HG03066 (cell line): ENCODE measurements at regions not wholly inside any gene's neighbourhood (a gene's known extent, or its start where the extent isn't known, plus 50 kb on each side); places are given as distances from the start of the nearest gene placed in this dataset.
"Not testable (repeated sequence)": the region's sequence is repeated elsewhere in the genome, so short reads cannot be mapped to it uniquely, and the experiment has no call there.

Source experiments
- ATAC-seq: cut with Tn5 transposase; IDR thresholded peaks from one replicate; pipeline ENCODE4 v1.9.1; 2021; ENCODE audit warnings: low read depth; ENCODE audit not compliant: unreplicated experiment

GRCh38 chr21:15638856-15639549, 90.8 kb upstream of the USP25 start:
- ATAC-seq, result no peak

GRCh38 chr21:15640113-15640512, 89.7 kb upstream of the USP25 start:
- not testable (repeated sequence) for ATAC-seq

DNA sequence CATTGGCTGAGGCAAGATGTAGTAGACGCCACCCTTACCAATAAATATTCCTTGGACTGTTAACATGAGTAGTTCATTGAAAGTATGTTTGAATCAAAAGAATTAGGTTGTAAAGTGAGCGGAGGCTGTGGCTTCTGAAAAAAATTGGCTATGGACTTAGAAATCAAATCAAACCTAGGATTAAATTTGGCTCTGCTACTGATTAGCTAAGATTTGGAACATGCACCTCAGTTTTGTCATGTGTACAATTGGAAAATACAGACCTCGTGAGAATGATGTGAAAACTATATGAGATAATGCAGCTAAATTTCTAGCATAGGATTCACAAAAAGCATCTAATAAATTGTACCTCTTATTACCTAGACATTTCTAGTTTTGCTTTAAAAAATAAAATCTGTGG, 85.3 kb upstream of the USP25 start:
- no peak for ATAC-seq

DNA sequence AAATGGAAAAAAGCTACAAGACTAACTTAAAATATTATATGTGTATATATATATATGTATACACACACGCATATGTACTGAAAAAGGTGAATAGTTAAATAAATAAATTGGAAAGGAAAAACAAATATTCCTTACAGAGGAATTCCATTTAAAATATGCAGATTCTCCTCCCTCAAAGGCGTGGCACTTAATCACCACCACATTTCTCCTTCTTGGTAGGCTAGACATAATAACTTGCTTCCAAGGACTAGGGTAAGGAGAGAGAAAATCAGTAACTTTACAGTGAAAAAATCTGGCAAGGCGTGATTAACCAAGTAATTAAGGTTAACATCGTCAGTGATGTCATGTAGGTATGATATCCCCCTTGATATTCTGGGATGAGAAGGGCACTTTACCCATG, 84.0 kb upstream of the USP25 start:
- ATAC-seq, result no peak

DNA sequence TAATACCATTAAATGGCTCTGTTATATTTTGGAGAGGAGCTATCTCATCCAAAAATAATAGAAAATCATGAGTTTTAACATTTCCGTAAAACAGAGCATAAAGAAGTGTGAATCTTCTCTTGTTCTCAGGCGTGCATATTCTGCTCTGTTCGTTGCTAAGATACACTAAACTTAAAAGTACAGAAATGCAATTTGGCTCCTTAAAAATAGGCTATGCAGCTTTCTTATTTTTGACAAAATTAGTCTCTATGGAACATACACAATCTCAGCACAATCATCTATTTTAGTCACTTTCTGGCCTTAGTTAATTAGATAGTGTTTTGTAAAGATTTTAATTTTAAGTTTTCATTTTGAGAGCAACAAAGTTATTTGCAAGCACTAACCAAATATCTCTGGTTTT, 79.0 kb upstream of the USP25 start:
- ATAC-seq, result no peak

DNA sequence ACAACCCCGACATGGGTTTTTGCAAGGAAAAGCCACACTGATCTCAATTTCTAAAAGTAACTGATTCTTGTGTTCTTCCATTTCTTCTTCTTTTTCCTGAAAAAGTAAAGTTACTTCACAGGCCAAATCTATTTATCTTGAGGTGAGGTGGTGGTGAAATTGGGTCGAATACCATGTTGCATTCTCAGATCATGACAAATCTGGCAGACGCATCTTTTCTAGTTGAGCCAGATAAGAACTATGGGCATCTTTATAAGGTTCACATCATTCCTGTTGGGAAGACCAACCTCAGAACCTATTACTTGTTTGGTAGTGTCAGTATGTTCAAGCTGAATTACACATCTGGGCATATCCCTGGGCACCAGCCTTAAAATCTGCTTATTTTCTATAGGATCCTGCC, 78.6 kb upstream of the USP25 start:
- ATAC-seq, result no peak

DNA sequence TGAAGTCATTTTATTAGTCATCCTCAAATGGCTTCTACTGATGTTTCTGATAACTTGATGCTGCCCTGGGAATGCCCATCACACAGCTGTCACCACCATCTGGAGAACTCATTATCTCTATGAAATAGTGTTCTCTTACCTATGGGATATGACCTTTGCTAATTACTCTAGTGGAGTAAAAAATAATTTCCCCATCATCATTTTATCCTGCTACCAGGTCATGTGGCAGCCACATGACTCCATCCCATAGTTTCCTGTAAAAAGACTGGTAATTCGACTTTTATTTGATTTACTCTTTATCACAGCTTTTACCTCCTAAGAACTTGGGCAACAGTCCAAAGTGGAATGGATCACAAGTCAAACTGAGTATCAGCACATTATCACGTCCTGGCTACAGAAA, 76.1 kb upstream of the USP25 start:
- ATAC-seq, result no peak

GRCh38 chr21:15654171-15654570, 75.6 kb upstream of the USP25 start:
- ATAC-seq, result no peak

- no peak for ATAC-seq
Observed at GRCh38 chr21:15659753-15660422, 69.9 kb upstream of the USP25 start.

GRCh38 chr21:15660423-15660804, 69.4 kb upstream of the USP25 start:
- no peak for ATAC-seq

DNA sequence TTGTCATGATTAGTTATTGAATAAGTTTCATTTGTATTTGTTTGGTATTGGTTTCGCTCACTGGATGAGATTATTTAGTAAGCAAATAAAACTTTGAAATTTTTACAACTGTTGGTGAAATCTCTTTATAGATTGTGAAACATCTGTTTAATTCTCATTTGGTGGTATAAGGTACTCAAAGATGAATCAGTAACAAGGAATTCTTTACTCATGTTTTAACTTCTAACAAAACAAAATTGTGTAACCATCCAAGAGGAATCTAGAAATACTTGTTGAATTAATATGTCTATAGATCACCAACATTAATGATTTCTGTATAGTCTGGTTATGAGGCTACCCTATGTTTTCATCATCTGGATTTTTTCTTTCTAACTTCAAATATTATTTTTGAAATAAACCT, 62.8 kb upstream of the USP25 start:
- no peak for ATAC-seq

GRCh38 chr21:15667819-15668218, 62.0 kb upstream of the USP25 start:
- no peak for ATAC-seq

DNA sequence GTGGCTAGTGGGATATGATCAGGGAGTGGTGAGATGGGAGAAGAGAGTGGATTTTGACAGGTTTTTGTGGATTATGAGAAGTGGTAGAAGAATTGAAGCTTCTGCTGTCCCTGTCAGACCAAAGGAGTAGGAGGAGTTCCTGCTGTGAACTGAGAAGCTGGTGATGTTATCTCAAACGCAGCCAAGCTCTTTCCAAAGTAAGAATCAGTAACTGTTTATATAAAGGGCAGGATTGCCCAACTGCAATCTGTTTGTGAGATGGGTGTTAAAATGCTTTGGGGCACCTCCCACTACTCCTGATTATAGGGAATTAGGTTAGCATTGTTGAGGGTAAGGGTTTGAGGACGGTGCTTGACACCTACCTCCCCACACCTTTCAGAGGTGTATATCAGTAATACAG, 60.5 kb upstream of the USP25 start:
- ATAC-seq, result no peak

DNA sequence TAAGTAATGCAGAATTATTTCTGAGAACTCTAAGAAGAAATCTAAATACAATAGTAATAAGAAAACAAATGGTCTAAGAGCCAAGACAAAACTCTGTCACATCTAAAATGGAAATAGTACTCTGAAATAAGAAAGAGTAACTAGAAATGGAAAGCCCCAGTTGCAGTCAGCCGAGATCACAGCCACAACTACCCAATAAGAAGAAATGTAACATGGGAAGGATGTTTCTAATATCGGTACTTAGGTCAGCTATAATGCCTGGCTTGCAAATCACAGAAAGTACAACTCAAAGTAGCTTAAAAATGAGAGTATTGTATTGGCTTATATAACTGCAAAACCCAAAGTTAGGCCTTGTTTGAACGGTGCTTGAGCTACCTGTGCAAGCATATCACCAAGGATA, 58.6 kb upstream of the USP25 start:
- no peak for ATAC-seq

DNA sequence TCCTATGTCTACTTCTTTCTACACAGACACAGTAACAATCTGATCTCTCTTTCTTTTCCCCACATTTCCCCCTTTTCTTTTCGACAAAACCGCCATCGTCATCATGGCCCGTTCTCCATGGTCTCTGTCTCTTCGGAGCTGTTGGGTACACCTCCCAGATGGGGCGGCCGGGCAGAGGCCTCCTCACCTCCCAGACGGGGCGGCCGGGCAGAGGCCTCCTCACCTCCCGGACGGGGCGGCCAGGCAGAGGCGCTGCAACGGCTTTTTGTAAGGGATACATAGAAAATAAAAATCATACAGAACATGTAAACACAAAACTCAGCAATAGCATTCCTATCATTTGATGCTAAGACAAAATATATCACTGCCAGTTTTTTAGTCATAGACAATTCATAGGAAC, 57.2 kb upstream of the USP25 start:
- ATAC-seq, result not testable (repeated sequence)

GRCh38 chr21:15676935-15677334, 52.8 kb upstream of the USP25 start:
- no peak for ATAC-seq

GRCh38 chr21:15679630-15680029, 50.2 kb upstream of the USP25 start:
- no peak for ATAC-seq
